Mucosa of rectum (tissue), 2 donors: ENCODE measurements at regions not wholly inside any gene's neighbourhood (a gene's known extent, or its start where the extent isn't known, plus 50 kb on each side); places are given as distances from the start of the nearest gene placed in this dataset.

Experiments used
- H3K27ac ChIP-seq, 2 donors: one replicate each; pipeline ENCODE4 v1.7.0; 2013; ENCODE audit warnings: inconsistent platforms in 2 of 2, low read depth in 2 of 2, low read length in 2 of 2
- H3K27me3 ChIP-seq, 2 donors: one replicate each; pipeline ENCODE4 v1.7.0; 2013; ENCODE audit warnings: low read length in 2 of 2; ENCODE audit not compliant: control insufficient read depth in 2 of 2, insufficient read depth in 2 of 2
- H3K36me3 ChIP-seq, 2 donors: one replicate each; pipeline ENCODE4 v1.7.0; 2013; ENCODE audit warnings: low read length in 2 of 2; ENCODE audit not compliant: control insufficient read depth in 2 of 2, insufficient read depth in 2 of 2
- H3K4me1 ChIP-seq, 2 donors: one replicate each; pipeline ENCODE4 v1.7.0; 2013; ENCODE audit warnings: low read length in 2 of 2, mild to moderate bottlenecking in 1 of 2; ENCODE audit not compliant: control insufficient read depth in 2 of 2, insufficient read depth in 2 of 2
- H3K4me3 ChIP-seq, 2 donors: one replicate each; pipeline ENCODE4 v1.7.0; 2013; ENCODE audit warnings: low read length in 2 of 2
- H3K9ac ChIP-seq, 2 donors: one replicate each; pipeline ENCODE4 v1.7.0; 2013; ENCODE audit warnings: low read length in 2 of 2, low read depth in 1 of 2, mild to moderate bottlenecking in 1 of 2
- H3K9me3 ChIP-seq, 2 donors: one replicate each; pipeline ENCODE4 v1.7.0; 2013; ENCODE audit warnings: low read length in 2 of 2; ENCODE audit not compliant: control insufficient read depth in 2 of 2
- donor health status: healthy.
- donor health status: Normal muscosa, but diverticular disease.

DNA sequence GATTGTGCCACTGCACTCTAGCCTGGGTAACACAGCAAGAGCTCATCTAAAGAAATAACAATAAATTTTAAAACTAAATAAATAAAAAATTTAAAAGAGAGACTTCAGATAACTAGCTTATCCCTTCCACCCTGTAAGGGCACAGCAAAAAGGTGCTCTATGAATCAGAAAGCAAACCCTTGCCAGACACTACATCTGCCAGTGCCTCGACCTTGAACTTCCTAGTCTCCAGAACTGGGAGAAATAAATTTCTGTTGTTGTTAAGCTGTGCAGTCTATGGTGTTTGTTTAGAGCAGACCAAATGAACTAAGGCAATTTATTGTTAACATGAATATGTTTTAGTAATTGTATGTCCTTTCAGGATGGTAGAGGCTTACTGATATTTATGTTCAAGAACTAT is 174.9 kb upstream of the TRIM24 start:
- Histone ChIP-seq H3K36me3 (no peaks in the 10 kb centered on the region), H3K27me3 (no peaks in the 10 kb centered on the region), H3K9me3 (no peaks in the 10 kb centered on the region), H3K27ac (no peak overlapping the region), H3K9ac (no peak overlapping the region), H3K4me3 (no peak overlapping the region), H3K4me1 (no peaks in the 10 kb centered on the region)

DNA sequence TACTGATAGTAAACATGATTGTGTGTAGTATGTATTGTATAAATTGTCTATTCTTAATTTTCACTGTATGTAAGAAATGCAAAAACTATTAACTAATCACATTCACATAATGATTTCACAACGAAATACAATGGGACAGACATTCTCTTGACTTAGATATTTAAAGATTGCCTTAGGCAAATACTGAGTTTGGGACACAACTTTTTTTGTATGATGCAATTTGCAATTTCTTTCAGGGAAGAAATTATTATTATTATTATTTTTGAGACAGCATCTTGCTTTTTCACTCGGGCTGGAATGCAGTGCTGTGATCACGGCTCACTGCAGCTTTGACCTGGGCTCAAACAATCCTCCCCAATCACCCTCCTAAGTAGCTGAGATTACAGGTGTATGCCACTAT is 173.2 kb upstream of the TRIM24 start:
- no peaks in the 10 kb centered on the region for H3K27me3 ChIP-seq
- no peaks in the 10 kb centered on the region for H3K36me3 ChIP-seq
- H3K27ac ChIP-seq: no peak overlapping the region
- H3K4me3 ChIP-seq: no peak overlapping the region
- no peaks in the 10 kb centered on the region for H3K9me3 ChIP-seq
- H3K9ac ChIP-seq: no peak overlapping the region
- no peaks in the 10 kb centered on the region for H3K4me1 ChIP-seq

DNA sequence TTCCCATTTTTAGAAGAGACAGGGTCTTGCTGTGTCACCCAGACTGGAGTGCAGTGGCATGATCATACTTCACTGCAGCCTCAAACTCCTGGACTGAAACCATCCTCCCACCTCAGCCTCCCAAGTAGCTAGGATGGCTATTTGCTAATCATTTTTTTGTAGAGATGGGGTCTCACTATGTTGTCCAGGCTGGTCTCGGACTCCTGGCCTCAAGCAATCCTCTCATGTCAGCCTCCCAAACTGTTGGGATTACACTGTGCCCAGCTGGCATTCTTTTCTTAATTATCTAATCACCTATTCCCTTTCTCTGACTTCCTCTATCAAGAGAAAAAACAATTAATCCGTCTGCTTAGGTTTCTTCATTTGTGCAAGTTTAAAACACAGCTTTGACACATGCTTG is 172.5 kb upstream of the TRIM24 start:
- Histone ChIP-seq H3K9ac (no peak overlapping the region), H3K4me3 (no peak overlapping the region), H3K27ac (no peak overlapping the region), H3K4me1 (no peaks in the 10 kb centered on the region), H3K27me3 (no peaks in the 10 kb centered on the region), H3K36me3 (no peaks in the 10 kb centered on the region), H3K9me3 (no peaks in the 10 kb centered on the region)

DNA sequence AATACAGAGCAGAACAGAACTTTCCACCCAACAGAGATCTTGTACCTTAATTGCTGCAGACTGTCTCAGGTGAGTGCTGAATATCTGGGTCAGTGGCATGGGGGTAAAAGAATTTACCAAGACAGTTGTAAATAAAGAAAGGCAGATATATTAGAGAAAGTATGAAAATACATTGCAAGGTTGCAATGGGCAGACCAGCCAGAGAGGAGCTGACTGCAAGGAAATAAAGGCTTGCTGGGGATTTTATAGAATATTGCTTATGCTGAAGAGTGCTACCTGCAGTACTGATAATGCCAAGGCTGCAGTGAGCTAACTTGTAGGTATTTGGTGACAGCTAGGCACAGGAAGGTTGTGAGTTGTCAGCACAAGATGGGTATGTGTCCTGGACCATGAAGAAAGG is 171.0 kb upstream of the TRIM24 start:
- Histone ChIP-seq H3K9me3 (no peaks in the 10 kb centered on the region), H3K4me1 (peaks cover 0 to 5% of the 10 kb centered on the region in 2 donors), H3K36me3 (no peaks in the 10 kb centered on the region), H3K27ac (no peak overlapping the region), H3K27me3 (no peaks in the 10 kb centered on the region), H3K4me3 (no peak overlapping the region), H3K9ac (no peak overlapping the region)

DNA sequence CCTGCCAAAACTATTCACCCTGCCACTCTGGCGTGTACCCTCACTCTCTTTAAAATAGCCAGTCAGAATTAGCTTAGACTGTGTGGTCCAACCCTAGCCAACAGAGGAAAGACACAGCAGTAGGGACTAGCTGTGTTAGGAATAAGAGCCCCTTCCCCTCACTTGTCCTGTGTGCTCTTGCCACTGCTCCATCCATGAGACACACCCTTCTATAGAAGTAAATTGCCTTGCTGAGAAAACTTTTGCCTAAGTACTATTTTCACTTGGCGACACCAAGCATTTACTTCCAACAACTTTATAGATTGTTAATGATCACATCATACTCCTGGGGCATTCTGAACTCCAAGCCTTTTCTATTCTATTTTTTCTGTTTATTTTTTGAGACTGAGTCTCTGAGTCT is 170.2 kb upstream of the TRIM24 start:
- Histone ChIP-seq H3K9me3 (no peaks in the 10 kb centered on the region), H3K36me3 (no peaks in the 10 kb centered on the region), H3K27ac (no peak overlapping the region), H3K9ac (no peak overlapping the region), H3K4me1 (peaks cover 3 to 8% of the 10 kb centered on the region in 2 donors), H3K4me3 (no peak overlapping the region), H3K27me3 (no peaks in the 10 kb centered on the region)

DNA sequence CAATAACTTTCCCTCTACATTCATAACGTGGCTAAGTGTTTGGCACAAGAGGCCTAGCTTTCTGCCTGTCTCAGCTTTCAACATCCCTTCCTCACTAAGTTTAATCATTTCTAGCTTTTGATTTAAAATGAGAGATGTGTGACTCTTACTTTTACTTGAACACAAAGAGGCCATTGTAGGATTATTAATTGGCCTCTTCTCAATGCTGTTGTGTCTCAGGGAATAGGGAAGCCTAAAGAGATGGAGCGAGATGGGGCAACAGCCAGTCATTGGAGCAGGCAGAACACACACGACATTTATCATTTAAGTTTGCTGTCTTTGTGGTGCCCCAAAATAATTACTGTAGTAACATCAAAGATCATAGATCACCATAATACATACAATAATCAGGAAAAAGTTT is 167.1 kb upstream of the TRIM24 start:
- Histone ChIP-seq H3K27me3 (no peaks in the 10 kb centered on the region), H3K9ac (no peak overlapping the region), H3K9me3 (no peaks in the 10 kb centered on the region), H3K4me3 (no peak overlapping the region), H3K27ac (no peak overlapping the region), H3K36me3 (no peaks in the 10 kb centered on the region), H3K4me1 (peaks cover 4 to 9% of the 10 kb centered on the region in 2 donors)

DNA sequence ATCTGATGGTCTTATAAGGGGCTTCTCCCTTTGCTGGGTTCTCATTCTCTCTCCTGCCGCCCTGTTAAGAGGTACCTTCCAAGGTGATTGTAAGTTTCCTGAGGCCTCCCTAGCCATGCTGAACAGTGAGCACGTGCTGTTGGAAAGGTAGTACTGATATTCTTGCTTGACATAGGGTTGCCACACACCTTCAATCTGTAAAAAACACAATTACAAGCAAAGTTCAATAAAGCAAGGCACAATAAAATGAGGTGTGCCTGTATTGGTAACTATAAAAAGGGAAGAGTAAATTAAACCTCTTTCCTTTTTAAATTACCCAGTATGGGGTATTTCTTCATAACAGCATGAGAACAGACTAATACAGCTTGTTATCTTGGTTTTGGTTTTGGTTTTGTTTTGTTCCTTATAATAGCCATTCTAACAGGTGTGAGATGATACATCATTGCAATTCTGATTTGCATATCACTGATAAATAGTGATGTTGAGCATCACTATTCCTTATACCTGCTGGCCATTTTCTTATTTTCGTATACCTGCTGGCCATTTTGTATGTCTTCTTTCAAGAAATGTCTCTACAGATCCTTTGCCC is 164.9 kb upstream of the TRIM24 start:
- Histone ChIP-seq H3K4me1 (peaks cover 4 to 9% of the 10 kb centered on the region in 2 donors), H3K27ac (peak overlapping the region; percentile 53 to 62), H3K9me3 (no peaks in the 10 kb centered on the region), H3K27me3 (no peaks in the 10 kb centered on the region), H3K4me3 (peak overlapping the region in 1 of 2 donors; percentile 13), H3K36me3 (no peaks in the 10 kb centered on the region), H3K9ac (no peak overlapping the region)

DNA sequence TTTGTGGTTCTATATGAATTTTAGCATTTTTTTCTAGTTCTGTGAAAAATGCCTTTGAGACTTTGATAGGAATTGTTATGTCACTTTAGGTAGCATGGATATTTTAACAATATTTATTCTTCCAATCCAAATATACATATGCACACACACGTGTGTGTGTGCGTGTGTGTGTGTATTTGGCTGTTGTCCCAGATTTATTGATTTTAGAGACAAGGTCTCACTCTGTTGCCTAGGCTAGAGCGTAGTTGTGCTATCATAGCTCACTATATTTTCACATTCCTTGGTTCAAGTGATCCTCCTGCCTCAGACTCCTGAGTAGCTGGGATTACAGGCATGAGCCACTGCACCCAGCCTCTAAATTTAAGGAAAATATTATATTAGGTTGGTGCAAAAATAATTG is 162.5 kb upstream of the TRIM24 start:
- no peaks in the 10 kb centered on the region for H3K27me3 ChIP-seq
- H3K9ac ChIP-seq: no peak overlapping the region
- H3K4me3 ChIP-seq: no peak overlapping the region
- no peaks in the 10 kb centered on the region for H3K36me3 ChIP-seq
- no peaks in the 10 kb centered on the region for H3K9me3 ChIP-seq
- H3K4me1 ChIP-seq: peaks cover 4 to 9% of the 10 kb centered on the region in 2 donors
- H3K27ac ChIP-seq: no peak overlapping the region

DNA sequence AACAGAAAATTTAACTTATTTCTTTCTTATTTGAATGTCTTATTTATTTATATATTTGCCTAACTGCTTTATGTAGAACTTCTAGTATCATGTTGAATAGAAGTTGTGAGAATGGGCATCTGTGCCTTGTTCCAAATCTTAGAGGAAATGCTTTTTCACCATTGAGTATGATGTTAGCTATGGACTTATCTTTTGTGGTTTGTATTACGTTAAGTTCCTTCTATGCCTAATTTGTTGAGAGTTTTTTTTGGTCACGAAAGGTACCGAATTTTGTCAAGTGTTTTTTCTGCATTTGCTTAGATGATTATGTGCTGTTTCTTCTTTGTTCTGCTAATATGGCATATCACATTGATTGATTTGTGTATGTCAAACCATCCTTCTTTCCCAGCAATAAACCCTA is 161.0 kb upstream of the TRIM24 start:
- peaks cover 4% of the 10 kb centered on the region in 2 donors for H3K4me1 ChIP-seq
- H3K4me3 ChIP-seq: no peak overlapping the region
- no peaks in the 10 kb centered on the region for H3K27me3 ChIP-seq
- H3K27ac ChIP-seq: no peak overlapping the region
- H3K36me3 ChIP-seq: no peaks in the 10 kb centered on the region
- no peak overlapping the region for H3K9ac ChIP-seq
- no peaks in the 10 kb centered on the region for H3K9me3 ChIP-seq

DNA sequence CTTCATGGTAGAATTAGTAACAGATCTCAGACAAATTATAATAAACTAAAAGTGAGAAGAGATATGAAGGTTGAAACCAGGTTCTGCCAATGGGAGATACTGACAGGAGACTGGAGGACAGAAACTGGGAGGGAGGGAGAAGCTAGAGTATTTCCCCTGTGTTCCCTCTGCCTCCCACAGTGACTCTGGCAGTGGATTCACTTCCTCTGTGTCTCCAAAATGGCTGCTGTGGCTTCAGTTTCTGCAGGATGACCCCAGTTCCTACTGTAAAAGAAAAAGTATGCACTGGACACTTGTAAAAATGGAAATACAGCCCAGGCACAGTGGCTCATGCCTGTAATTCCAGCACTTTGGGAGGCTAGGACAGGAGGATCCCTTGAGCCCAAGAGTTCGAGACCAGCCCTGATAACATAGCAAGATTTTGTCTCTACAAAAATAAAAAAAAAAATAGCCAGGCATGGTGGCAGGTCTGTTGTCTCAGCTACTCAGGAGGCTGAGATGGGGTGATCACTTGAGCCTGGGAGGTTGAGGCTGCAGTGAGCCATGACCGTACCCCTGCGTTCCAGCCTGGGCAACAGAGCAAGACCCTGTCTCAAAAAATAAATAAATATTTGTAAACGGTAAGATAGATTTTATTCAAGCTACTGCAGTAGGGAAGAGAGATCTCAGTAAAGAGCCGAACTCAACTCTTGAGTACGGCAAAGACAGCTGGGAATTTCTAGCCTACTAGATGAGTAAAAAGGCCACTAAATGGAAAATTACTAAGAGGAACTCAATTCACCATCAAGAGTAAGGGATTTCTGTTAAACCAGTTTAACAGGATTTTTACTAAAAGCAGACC is 156.6 kb upstream of the TRIM24 start:
- no peak overlapping the region for H3K9ac ChIP-seq
- H3K27me3 ChIP-seq: no peaks in the 10 kb centered on the region
- H3K4me3 ChIP-seq: no peak overlapping the region
- no peaks in the 10 kb centered on the region for H3K4me1 ChIP-seq
- no peaks in the 10 kb centered on the region for H3K9me3 ChIP-seq
- H3K36me3 ChIP-seq: no peaks in the 10 kb centered on the region
- H3K27ac ChIP-seq: no peak overlapping the region
